Body of pancreas (tissue), 4 donors: ENCODE measurements at regions not wholly inside any gene's neighbourhood (a gene's known extent, or its start where the extent isn't known, plus 50 kb on each side); places are given as distances from the start of the nearest gene placed in this dataset.

ENCODE experiments used
- CTCF ChIP-seq, 7 experiments: fragments of 450-650 bp in 4 of 7; fragments of 200-600 bp in 3 of 7; sonication (generic) in 3 of 7; IDR thresholded peaks; one replicate each; pipeline ENCODE4 v1.5.1; 2016 to 2019; ENCODE audit warnings: antibody characterized with exemption in 7 of 7
- POLR2A ChIP-seq, 3 donors: fragments of 450-650 bp; IDR thresholded peaks; one replicate each; pipeline ENCODE4 v1.6.1; 2016; ENCODE audit warnings: antibody characterized with exemption in 3 of 3, mild to moderate bottlenecking in 2 of 3

GRCh38 chr12:58794859-58795258, 125.4 kb downstream of the LRIG3 start:
- TF ChIP-seq POLR2A (IDR thresholded peaks at IDR 0.05), result no peak
- no peak for TF ChIP-seq CTCF (IDR thresholded peaks at IDR 0.05)
